ENCODE measurements at regions not wholly inside any gene's neighbourhood (a gene's known extent, or its start where the extent isn't known, plus 50 kb on each side); places are given as distances from the start of the nearest gene placed in this dataset.

DNA sequence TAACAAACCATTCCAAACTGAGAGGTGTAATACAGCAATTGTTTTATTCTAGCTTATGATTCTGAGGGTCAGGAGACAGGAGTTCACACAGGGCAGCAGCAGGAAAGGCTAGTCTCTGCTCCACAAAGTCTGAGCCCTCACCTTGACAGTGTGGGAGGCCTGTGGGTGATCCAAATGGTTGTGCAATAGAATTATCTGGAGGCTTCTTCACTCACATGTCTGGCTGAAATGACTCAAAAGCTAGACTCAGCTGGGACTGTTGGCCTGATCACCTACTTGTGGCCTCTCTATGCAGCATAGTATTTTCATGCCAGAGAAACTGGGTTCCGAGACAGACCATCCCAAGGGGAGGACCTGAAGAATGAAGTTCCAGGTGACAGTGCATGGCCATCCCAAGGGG lies 233.9 kb upstream of the UBE2E2 start:
- H4K20me1 ChIP-seq (replicated peaks; ENCODE audit: control insufficient read depth, extremely low read depth, insufficient read depth, low read length) = no peaks in the 10 kb centered on the region
- H3K27ac ChIP-seq (ENCODE audit: insufficient read depth, low read depth, low read length) = no peak overlapping the region
- FAIRE-seq = no peak
- no peak overlapping the region for H3K4me3 ChIP-seq (replicated peaks in 1 of 3; ENCODE audit: insufficient read depth in 1 of 3, low read depth in 1 of 3, low read length in 3 of 3)
- H3K27me3 ChIP-seq (ENCODE audit: control insufficient read depth in 2 of 2, insufficient read depth in 2 of 2, low read length in 2 of 2) = no peaks in the 10 kb centered on the region
- no peak overlapping the region for H3K9ac ChIP-seq (replicated peaks; ENCODE audit: extremely low read depth, insufficient read depth, low read length)
- ChIA-PET CTCF (interaction anchor here (1.0 kb wide), 1 partner anchor 9 kb away, joined by 4 read pairs; no protein-coding TSS in a partner anchor), POLR2A (no interaction called here)
- H3K4me1 ChIP-seq (ENCODE audit: control insufficient read depth, extremely low read depth, insufficient read depth, low read length) = no peaks in the 10 kb centered on the region
- no peak for TF ChIP-seq MYC (IDR thresholded peaks at IDR 0.05; ENCODE audit: low read depth, low read length)
- no peak for TF ChIP-seq GATA2 (IDR thresholded peaks at IDR 0.05; ENCODE audit: insufficient read depth, insufficient read length, low read depth, low read length)
- no peak for TF ChIP-seq POLR2AphosphoS5 (IDR thresholded peaks at IDR 0.05; ENCODE audit: insufficient read depth, low read depth, low read length)
- TF ChIP-seq POLR2A (IDR thresholded peaks at IDR 0.05; ENCODE audit: low read depth, low read length) = no peak
- TF ChIP-seq FOS (IDR thresholded peaks at IDR 0.05; ENCODE audit: borderline replicate concordance, insufficient read depth, low read length) = no peak
- TF ChIP-seq, protein P1, sequence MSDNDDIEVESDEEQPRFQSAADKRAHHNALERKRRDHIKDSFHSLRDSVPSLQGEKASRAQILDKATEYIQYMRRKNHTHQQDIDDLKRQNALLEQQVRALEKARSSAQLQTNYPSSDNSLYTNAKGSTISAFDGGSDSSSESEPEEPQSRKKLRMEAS (IDR thresholded peaks at IDR 0.05; ENCODE audit: insufficient read depth, insufficient read length) = no peak
- TF ChIP-seq, protein P2, sequence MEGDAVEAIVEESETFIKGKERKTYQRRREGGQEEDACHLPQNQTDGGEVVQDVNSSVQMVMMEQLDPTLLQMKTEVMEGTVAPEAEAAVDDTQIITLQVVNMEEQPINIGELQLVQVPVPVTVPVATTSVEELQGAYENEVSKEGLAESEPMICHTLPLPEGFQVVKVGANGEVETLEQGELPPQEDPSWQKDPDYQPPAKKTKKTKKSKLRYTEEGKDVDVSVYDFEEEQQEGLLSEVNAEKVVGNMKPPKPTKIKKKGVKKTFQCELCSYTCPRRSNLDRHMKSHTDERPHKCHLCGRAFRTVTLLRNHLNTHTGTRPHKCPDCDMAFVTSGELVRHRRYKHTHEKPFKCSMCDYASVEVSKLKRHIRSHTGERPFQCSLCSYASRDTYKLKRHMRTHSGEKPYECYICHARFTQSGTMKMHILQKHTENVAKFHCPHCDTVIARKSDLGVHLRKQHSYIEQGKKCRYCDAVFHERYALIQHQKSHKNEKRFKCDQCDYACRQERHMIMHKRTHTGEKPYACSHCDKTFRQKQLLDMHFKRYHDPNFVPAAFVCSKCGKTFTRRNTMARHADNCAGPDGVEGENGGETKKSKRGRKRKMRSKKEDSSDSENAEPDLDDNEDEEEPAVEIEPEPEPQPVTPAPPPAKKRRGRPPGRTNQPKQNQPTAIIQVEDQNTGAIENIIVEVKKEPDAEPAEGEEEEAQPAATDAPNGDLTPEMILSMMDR (IDR thresholded peaks at IDR 0.05; ENCODE audit: extremely low read depth in 1 of 2, insufficient read depth in 1 of 2, low read depth in 1 of 2, low read length in 2 of 2) = no peak
- no peak for TF ChIP-seq EZH2 (IDR thresholded peaks at IDR 0.05; ENCODE audit: borderline replicate concordance, low read depth, low read length, severe bottlenecking)
- TF ChIP-seq JUN (IDR thresholded peaks at IDR 0.05; ENCODE audit: borderline replicate concordance, insufficient read depth, insufficient read length, low read depth) = no peak
- DNase-seq (ENCODE audit: low read depth, low spot score) = no peak
- dilution Hi-C loops (cut with MboI; ENCODE audit: extremely low pct_ligation_motif_present, low sequenced_read_pairs) (no loop called here), intact Hi-C loops (cut with micrococcal nuclease) (no loop called here)
- no TSS peak for BruUV-seq (replicated peaks)
- no peak overlapping the region for H3K4me2 ChIP-seq (ENCODE audit: insufficient read depth, low read length)
- no peaks in the 10 kb centered on the region for H3K9me1 ChIP-seq (replicated peaks; ENCODE audit: control insufficient read depth, extremely low read depth, insufficient read depth, low read length)
- H2AFZ ChIP-seq (ENCODE audit: low read depth, low read length) = no peak overlapping the region
- H3K36me3 ChIP-seq (ENCODE audit: control insufficient read depth in 2 of 2, extremely low read depth in 1 of 2, insufficient read depth in 2 of 2, low read length in 2 of 2) = no peaks in the 10 kb centered on the region
- H3K79me2 ChIP-seq (ENCODE audit: control insufficient read depth, insufficient read depth, low read length) = no peaks in the 10 kb centered on the region
- no peaks in the 10 kb centered on the region for H3K9me3 ChIP-seq (replicated peaks; ENCODE audit: control insufficient read depth, insufficient read depth, low read length)

All from endothelial cell of umbilical vein (primary cell).